DMS153 (cell line): ENCODE measurements at regions not wholly inside any gene's neighbourhood (a gene's known extent, or its start where the extent isn't known, plus 50 kb on each side); places are given as distances from the start of the nearest gene placed in this dataset.
"Not testable (repeated sequence)": the region's sequence is repeated elsewhere in the genome, so short reads cannot be mapped to it uniquely, and the experiment has no call there.

ENCODE experiments used
- DNase-seq: peaks from one replicate; lab custom pipeline; 2025; lab: John Stamatoyannopoulos, UW

GRCh38 chr1:80640978-80641377, 1159.8 kb upstream of the ADGRL2 start:
- DNase-seq: no peak

GRCh38 chr1:80639777-80640533, 1160.8 kb upstream of the ADGRL2 start:
- DNase-seq: peak; percentile 47

DNA sequence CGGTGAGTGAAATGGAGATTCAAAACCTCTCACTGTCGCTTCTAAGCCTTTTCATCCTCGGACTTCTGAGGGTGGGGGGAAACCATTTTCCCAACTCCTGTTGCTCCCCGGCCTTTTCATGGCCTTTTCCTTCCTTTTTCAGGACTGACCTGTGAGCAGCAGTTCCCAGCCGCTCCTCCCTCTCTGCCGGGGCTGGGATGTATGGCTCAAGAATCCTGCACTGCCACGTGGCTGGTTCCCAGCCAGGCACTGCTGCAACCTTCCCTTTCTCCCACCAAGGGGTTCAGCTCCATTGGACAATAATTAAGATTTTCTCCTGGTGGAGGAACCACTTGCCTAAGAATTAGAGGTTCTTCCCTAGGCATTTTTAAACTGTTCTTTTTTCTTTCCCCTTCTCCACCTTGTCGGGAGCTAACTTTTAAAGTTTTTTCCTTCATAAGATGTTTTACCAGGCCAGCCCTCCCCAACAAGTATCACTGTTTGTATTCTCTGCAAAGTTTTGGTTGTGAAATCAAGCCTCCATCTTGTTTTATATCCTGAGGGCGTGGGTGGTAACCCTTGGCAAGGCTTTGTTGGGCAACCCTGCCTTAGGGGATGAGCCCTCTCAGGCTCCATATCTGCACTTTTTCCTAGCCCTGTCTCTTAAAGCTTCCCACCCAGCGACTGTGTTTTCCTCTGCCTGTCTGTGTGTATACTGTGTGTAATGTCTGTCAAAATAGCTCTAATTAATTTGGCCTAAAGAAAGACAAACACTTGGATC, 1166.6 kb upstream of the ADGRL2 start:
- no peak for DNase-seq

- no peak for DNase-seq
Measured at GRCh38 chr1:80632284-80632683, 1168.5 kb upstream of the ADGRL2 start.

- no peak for DNase-seq
Measured at GRCh38 chr1:80629304-80629837, 1171.4 kb upstream of the ADGRL2 start.

DNA sequence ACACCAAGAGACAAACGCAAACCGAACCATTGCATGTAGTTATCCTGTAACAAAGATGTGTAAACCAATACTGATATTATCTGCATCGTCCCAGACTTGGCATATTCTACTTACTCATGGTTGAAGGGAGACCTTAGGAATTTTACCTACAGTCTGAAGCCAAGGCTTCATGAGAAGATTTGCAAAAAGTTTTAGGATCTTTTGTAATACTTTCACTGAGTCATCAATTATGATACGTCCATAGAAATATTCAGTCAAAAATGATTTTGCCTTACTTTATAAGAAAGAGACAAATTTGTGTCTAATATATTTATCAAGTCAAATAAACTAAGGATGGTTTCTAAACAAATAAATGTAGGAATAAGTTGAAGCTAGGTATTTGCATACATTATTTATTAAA, 1176.1 kb upstream of the ADGRL2 start:
- no peak for DNase-seq

- DNase-seq: no peak
Measured at GRCh38 chr1:80607064-80607463, 1193.7 kb upstream of the ADGRL2 start.

DNA sequence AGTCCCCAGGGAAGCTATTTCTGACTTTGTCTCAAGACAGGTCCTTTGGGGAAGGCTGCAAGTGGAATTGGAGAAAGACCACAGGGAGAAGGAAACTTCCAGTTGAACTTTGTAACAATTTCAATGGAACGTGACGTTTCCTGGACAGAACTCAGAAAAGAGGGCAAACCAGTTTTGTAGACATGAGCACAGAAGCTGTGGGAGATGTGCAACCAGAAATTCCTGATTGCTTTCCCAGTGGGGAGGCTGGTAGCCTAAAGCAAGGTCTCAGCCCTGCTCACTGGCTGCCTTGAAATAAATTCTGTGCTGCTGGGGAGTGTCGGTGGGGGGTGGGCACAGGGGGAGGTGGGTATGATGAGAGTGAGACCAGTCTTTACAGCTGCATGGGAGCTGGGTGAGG, 1206.7 kb upstream of the ADGRL2 start:
- no peak for DNase-seq

- DNase-seq: no peak
Measured at GRCh38 chr1:80593197-80593596, 1207.5 kb upstream of the ADGRL2 start.

GRCh38 chr1:80582980-80583379, 1217.8 kb upstream of the ADGRL2 start:
- DNase-seq: no peak

DNA sequence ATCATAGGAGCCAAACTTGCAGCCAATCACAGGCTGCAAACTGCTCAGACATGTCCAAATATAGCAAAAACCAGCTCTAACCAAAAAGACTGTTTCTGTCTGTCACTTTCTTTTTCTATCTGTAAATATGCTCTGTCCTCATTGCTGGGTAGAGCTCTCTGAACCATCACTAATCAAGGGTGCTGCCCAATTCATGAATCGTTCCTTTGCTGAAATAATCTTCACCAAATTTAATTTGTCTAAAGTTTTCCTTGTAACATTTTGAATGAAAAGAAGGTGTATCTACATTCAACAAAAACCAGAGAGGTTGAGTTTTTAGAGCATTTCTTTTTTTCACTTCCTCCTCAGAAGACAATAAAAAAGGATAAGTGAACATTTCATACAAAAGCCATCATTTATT, 1221.7 kb upstream of the ADGRL2 start:
- DNase-seq: no peak

DNA sequence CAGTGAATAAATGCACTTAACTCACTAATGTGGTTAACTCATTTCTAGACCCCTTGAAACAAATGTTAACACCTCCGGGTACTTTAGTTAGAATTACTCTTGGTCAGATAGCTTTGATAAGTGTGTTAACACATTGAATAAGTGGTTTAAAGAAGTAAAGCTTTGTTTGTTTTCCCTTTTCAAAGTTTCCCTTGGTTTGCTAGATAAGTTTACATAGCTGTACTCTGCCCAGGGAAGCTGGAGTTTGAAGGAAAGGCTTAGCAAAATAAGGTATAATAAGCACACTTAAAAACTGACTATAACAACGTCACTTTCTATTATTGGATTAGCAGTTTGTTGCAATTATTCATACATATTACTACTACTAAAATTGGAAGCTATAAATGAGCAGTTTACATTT, 1233.9 kb upstream of the ADGRL2 start:
- DNase-seq: no peak

DNA sequence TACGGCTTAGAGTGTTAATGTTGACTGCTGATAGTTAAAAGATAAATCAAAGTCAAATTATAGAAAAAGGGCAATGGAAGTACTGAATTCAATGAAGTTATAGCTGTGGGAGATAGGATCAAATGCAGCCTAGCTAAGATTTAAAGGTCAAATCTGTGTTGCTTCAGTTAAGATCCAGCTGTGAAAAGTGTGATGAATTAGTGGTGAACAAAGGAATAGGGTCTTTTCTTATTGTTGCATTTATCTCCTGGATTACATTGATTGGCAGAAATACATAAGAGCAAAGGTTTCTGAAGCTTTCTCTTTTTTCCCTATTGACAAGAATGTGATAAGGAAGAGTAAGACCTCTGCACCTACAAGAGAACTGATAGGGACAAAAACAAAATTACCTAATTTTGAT, 1234.6 kb upstream of the ADGRL2 start:
- no peak for DNase-seq

DNA sequence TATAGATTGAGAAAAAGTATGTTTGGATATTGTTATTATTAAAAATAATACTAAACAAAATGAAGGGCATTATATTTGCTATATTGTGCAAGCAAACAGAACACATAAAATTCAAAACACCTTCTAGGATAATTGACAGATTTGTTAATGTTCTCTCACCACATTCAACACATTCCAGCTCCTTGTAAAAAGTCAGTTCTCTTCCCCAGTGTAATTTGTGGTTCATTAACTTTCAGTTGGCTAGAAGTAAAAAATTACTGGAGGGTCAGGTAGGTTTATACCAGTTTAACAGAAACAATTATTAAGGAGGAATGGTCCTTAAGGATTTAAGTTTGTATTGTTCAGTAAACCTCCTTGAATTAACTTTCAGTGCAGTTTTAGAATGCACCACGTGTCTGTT, 1235.3 kb upstream of the ADGRL2 start:
- DNase-seq: no peak

- DNase-seq: no peak
Measured at GRCh38 chr1:80542231-80542630, 1258.5 kb upstream of the ADGRL2 start.

DNA sequence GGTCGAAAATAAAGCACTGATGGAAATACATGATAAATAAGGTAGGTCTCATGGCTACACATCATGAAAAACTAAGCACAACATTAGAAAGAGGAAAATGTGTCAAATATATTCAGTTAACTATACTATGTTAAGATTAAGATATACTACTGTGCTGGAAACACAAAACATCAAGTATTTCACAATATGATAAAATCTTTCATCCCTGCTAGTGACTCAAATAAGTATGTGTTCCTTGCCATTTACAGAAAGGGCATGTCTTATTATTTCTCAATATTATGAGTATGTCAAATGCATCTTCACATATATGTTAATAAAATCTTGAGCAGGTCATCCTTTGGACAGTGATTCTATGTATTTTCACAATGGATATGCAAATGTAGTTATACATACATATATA, 1260.1 kb upstream of the ADGRL2 start:
- no peak for DNase-seq

DNA sequence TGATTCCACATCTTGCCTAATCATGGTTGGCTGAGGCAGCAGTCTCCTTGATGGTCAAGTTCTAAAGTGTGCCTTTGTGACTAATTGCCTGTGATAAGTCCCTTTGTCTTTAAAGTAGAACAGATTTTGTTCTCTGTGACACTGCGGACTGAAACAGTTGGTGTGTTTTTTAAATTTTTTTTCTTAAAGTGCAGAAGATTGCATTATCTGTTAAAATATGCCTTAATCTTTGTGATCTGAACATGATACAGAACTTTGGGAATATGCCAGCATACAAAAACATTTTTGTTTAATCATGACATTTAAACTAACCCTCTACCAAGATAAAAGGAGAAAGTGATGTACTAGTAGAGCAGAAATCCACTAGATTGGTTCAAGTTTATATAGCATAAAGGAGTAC, 1260.6 kb upstream of the ADGRL2 start:
- no peak for DNase-seq

DNA sequence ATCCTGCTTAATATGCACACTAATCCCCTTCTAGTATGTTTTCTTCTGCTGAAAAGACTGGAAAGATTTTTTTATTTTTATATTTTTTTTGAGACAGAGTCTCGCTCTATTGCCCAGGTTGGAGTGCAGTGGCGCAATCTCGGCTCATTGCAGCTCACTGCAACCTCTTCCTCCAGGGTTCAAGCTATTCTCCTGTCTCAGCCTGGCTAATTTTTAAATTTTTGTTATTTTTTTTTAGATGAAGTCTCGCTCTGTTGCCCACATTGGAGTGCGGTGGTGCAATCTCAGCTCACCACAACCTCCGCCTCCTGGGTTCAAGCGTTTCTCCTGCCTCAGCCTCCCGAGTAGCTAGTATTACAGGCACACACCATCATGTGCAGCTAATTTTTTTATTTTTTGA, 1261.4 kb upstream of the ADGRL2 start:
- not testable (repeated sequence) for DNase-seq

- no peak for DNase-seq
Measured at GRCh38 chr1:80536461-80536860, 1264.3 kb upstream of the ADGRL2 start.

DNA sequence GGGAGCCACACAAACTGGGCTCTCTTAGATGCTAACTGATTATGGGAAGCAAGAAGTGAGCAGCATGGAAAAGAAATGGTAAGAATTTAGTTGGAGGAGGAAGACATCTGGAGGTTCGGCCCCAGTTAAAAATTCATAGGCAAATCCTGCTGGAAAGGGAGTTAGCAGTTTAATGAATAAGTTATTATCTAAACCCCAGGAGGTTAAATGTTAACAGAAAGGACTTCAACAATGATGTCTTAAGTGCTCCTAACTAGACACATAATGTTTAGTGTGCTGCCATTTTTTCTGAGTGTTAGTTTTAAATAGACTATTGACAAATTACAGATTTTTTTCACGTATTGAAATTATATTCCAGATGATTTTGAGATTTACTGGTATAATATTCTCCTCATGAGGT, 1265.3 kb upstream of the ADGRL2 start:
- no peak for DNase-seq

GRCh38 chr1:80534606-80535360, 1266.0 kb upstream of the ADGRL2 start:
- no peak for DNase-seq

- DNase-seq: no peak
Measured at GRCh38 chr1:80533775-80534334, 1266.9 kb upstream of the ADGRL2 start.
